HG03439 (cell line): ENCODE measurements at regions not wholly inside any gene's neighbourhood (a gene's known extent, or its start where the extent isn't known, plus 50 kb on each side); places are given as distances from the start of the nearest gene placed in this dataset.

ENCODE experiments used
- ATAC-seq: cut with Tn5 transposase; IDR thresholded peaks from one replicate; pipeline ENCODE4 v1.9.1; 2021; ENCODE audit warnings: mild to moderate bottlenecking, moderate library complexity; ENCODE audit not compliant: unreplicated experiment

- no peak for ATAC-seq
Observed at GRCh38 chr5:4422247-4422646, 717.9 kb upstream of the ADAMTS16 start.

- ATAC-seq, result no peak
Observed at GRCh38 chr5:4424895-4425294, 715.2 kb upstream of the ADAMTS16 start.

- ATAC-seq, result no peak
Observed at GRCh38 chr5:4440536-4440935, 699.6 kb upstream of the ADAMTS16 start.

- no peak for ATAC-seq
Observed at GRCh38 chr5:4442221-4442620, 697.9 kb upstream of the ADAMTS16 start.

GRCh38 chr5:4447657-4448056, 692.5 kb upstream of the ADAMTS16 start:
- no peak for ATAC-seq

GRCh38 chr5:4453655-4454054, 686.5 kb upstream of the ADAMTS16 start:
- no peak for ATAC-seq

GRCh38 chr5:4479426-4479825, 660.7 kb upstream of the ADAMTS16 start:
- ATAC-seq, result no peak

GRCh38 chr5:4480528-4481349, 659.4 kb upstream of the ADAMTS16 start:
- ATAC-seq, result no peak

- ATAC-seq, result no peak
Observed at GRCh38 chr5:4487581-4487980, 652.5 kb upstream of the ADAMTS16 start.

GRCh38 chr5:4511996-4512656, 628.0 kb upstream of the ADAMTS16 start:
- no peak for ATAC-seq

- no peak for ATAC-seq
Observed at GRCh38 chr5:4513381-4513780, 626.7 kb upstream of the ADAMTS16 start.

GRCh38 chr5:4514067-4514648, 626.0 kb upstream of the ADAMTS16 start:
- ATAC-seq, result no peak

- ATAC-seq, result no peak
Observed at GRCh38 chr5:4518903-4519672, 621.0 kb upstream of the ADAMTS16 start.

- ATAC-seq, result no peak
Observed at GRCh38 chr5:4520559-4520958, 619.6 kb upstream of the ADAMTS16 start.

GRCh38 chr5:4523038-4523437, 617.1 kb upstream of the ADAMTS16 start:
- ATAC-seq, result no peak

GRCh38 chr5:4531756-4532704, 608.1 kb upstream of the ADAMTS16 start:
- ATAC-seq, result no peak

GRCh38 chr5:4532705-4533080, 607.4 kb upstream of the ADAMTS16 start:
- no peak for ATAC-seq

- ATAC-seq, result no peak
Observed at GRCh38 chr5:4533457-4534105, 606.5 kb upstream of the ADAMTS16 start.

GRCh38 chr5:4537489-4537888, 602.6 kb upstream of the ADAMTS16 start:
- ATAC-seq, result no peak
